ENCODE measurements at regions not wholly inside any gene's neighbourhood (a gene's known extent, or its start where the extent isn't known, plus 50 kb on each side); places are given as distances from the start of the nearest gene placed in this dataset.

DNA sequence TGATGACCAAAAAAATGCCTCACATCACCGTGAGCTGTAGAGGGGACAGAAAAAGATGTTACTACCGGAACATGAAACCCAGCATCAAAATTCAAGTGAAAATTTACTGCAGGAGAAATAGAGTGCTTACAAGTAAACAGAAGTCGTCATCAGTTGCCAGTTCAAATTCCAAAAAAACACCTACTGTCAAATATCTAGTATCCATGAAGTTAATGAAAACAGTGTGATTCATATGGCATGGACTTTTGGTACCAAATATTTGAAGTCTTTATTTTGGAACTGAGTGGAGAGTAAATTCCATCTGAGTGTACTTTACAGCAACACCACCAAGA lies 388.9 kb upstream of the SPOCK3 start:
- TF ChIP-seq YY1 (IDR thresholded peaks at IDR 0.05; ENCODE audit: insufficient read depth, insufficient read length) (no peak), SUZ12 (IDR thresholded peaks at IDR 0.05; ENCODE audit: extremely low read depth, insufficient read depth, insufficient read length) (no peak), ZNF274 (IDR thresholded peaks at IDR 0.05; ENCODE audit: low read depth, low read length) (no peak)
